GM10248 (cell line): ENCODE measurements at regions not wholly inside any gene's neighbourhood (a gene's known extent, or its start where the extent isn't known, plus 50 kb on each side); places are given as distances from the start of the nearest gene placed in this dataset.

Experiments
- CTCF ChIA-PET: fragments of 300-600 bp; sonication (Branson Sonifier 250); formaldehyde crosslinking; extraction: SDS; loops from one replicate; lab custom pipeline; 2021; ENCODE audit warnings: antibody characterized with exemption; lab: Yijun Ruan, JAX
- POLR2A ChIA-PET: fragments of 350-650 bp; sonication (Branson Sonifier 250); formaldehyde crosslinking; extraction: SDS; loops from one replicate; lab custom pipeline; 2020; ENCODE audit warnings: antibody characterized with exemption; lab: Yijun Ruan, JAX
- DNase-seq: peaks from one replicate; pipeline ENCODE4 v3.0.0; 2012; ENCODE audit errors: extremely low spot score
- TF ChIP-seq, protein P1 (sequence below): IDR thresholded peaks from 2 replicates; pipeline ENCODE4 v1.5.1; 2012; ENCODE audit warnings: mild to moderate bottlenecking, low read depth; ENCODE audit errors: extremely low read depth, missing control alignments, control extremely low read depth

GRCh38 chr2:59462422-59463197, 1090.8 kb downstream of the BCL11A start:
- POLR2A ChIA-PET, result no interaction called here
- CTCF ChIA-PET, result no interaction called here
- TF ChIP-seq, protein P1, sequence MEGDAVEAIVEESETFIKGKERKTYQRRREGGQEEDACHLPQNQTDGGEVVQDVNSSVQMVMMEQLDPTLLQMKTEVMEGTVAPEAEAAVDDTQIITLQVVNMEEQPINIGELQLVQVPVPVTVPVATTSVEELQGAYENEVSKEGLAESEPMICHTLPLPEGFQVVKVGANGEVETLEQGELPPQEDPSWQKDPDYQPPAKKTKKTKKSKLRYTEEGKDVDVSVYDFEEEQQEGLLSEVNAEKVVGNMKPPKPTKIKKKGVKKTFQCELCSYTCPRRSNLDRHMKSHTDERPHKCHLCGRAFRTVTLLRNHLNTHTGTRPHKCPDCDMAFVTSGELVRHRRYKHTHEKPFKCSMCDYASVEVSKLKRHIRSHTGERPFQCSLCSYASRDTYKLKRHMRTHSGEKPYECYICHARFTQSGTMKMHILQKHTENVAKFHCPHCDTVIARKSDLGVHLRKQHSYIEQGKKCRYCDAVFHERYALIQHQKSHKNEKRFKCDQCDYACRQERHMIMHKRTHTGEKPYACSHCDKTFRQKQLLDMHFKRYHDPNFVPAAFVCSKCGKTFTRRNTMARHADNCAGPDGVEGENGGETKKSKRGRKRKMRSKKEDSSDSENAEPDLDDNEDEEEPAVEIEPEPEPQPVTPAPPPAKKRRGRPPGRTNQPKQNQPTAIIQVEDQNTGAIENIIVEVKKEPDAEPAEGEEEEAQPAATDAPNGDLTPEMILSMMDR, result no peak
- no peak for DNase-seq

DNA sequence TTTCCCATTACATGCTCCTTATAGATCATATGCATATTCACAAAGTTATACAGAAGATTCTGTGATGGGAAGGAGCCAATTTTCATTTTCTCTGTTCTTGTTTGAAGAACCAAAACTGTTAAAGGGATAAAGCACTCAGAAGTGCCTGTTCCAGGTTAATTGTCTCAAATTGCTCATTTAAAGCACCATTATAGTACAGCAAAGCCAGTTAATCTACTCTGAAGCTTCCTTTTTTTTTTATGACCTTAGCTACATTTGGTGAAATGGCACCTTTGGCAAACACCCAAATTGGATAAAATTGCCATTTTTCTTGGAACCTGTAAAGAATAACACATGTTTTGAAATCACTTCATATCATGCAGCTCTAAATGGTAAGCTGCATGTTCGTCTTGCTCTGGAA, 1092.3 kb downstream of the BCL11A start:
- TF ChIP-seq, protein P1, result no peak
- POLR2A ChIA-PET, result no interaction called here
- CTCF ChIA-PET, result no interaction called here
- no peak for DNase-seq

GRCh38 chr2:59458800-59459199, 1094.7 kb downstream of the BCL11A start:
- DNase-seq, result no peak
- CTCF ChIA-PET, result no interaction called here
- TF ChIP-seq, protein P1, result no peak
- POLR2A ChIA-PET, result no interaction called here

- CTCF ChIA-PET, result interaction anchor here (1.9 kb wide), 1 partner anchor 10 kb away, joined by 5 read pairs; no protein-coding TSS in a partner anchor
- no peak for DNase-seq
- POLR2A ChIA-PET, result no interaction called here
- TF ChIP-seq, protein P1, result no peak
Observed at GRCh38 chr2:59456285-59456684, 1097.2 kb downstream of the BCL11A start.

- CTCF ChIA-PET, result interaction anchor here (1.1 to 1.5 kb wide), 2 partner anchors 11 to 15 kb away, joined by 3 to 4 read pairs; no protein-coding TSS in a partner anchor
- POLR2A ChIA-PET, result no interaction called here
- DNase-seq, result no peak
- TF ChIP-seq, protein P1, result no peak
Observed at GRCh38 chr2:59449274-59449673, 1104.2 kb downstream of the BCL11A start.

- no peak for DNase-seq
- CTCF ChIA-PET, result interaction anchor here (1.4 kb wide), 1 partner anchor 52 kb away, joined by 3 read pairs; no protein-coding TSS in a partner anchor
- POLR2A ChIA-PET, result no interaction called here
- TF ChIP-seq, protein P1, result no peak
Observed at GRCh38 chr2:59440491-59440890, 1113.0 kb downstream of the BCL11A start.
